Panc1 (cell line): ENCODE measurements at regions not wholly inside any gene's neighbourhood (a gene's known extent, or its start where the extent isn't known, plus 50 kb on each side); places are given as distances from the start of the nearest gene placed in this dataset.

Source experiments
- ATAC-seq: fragments of 200-7000 bp; cut with Tn5 transposase; 2 replicates; pipeline ENCODE4 v1.9.1; 2020; ENCODE audit warnings: mild to moderate bottlenecking, moderate library complexity
- BruUV-seq: library from RNA; stranded (reverse); fragments of 400-500 nt; replicated peaks from 2 replicates; lab custom pipeline; 2021; lab: Mats Ljungman, UMichigan
- CTCF ChIA-PET: fragments of 300-600 bp; sonication (Branson Sonifier 250); formaldehyde crosslinking; loops from one replicate; lab custom pipeline; 2022; ENCODE audit warnings: antibody characterized with exemption; lab: Charles Lee
- POLR2A ChIA-PET: fragments of 300-600 bp; sonication (Branson Sonifier 250); formaldehyde crosslinking; loops from one replicate; lab custom pipeline; 2022; ENCODE audit warnings: antibody characterized with exemption; lab: Charles Lee
- DNase-seq: peaks from one replicate; pipeline ENCODE4 v3.0.0-alpha.2; 2010; ENCODE audit warnings: low read depth, low spot score
- H3K27ac ChIP-seq: 2 replicates; pipeline ENCODE4 v1.5.1; 2011; ENCODE audit warnings: mild to moderate bottlenecking, low read length, inconsistent platforms
- H3K27me3 ChIP-seq: fragments of 200-500 bp; sonication (Bioruptor generic); 2 replicates; pipeline ENCODE4 v1.6.0; 2014; ENCODE audit warnings: low read length, inconsistent platforms; ENCODE audit not compliant: control insufficient read depth, insufficient read depth
- H3K36me3 ChIP-seq: fragments of 200-500 bp; sonication (Bioruptor generic); 2 replicates; pipeline ENCODE4 v1.5.1; 2014; ENCODE audit warnings: inconsistent platforms, mild to moderate bottlenecking, low read length, moderate library complexity; ENCODE audit not compliant: control insufficient read depth, insufficient read depth
- H3K4me1 ChIP-seq: 2 replicates; pipeline ENCODE4 v1.5.1; 2011; ENCODE audit warnings: inconsistent platforms, mild to moderate bottlenecking, low read length, moderate library complexity; ENCODE audit not compliant: control insufficient read depth, insufficient read depth
- H3K4me3 ChIP-seq, 2 experiments: 2 replicates each; pipeline ENCODE4 v1.5.1; 2011 to 2012; ENCODE audit warnings: low read depth in 2 of 2, low read length in 2 of 2, mild to moderate bottlenecking in 2 of 2, inconsistent platforms in 1 of 2, moderate library complexity in 1 of 2
- H3K9me3 ChIP-seq: fragments of 200-500 bp; sonication (Bioruptor generic); 2 replicates; pipeline ENCODE4 v1.5.1; 2014; ENCODE audit warnings: low read depth, mild to moderate bottlenecking, inconsistent platforms, low read length, moderate library complexity; ENCODE audit not compliant: control insufficient read depth, insufficient read depth
- POLR2AphosphoS5 ChIP-seq: IDR thresholded peaks from 2 replicates; pipeline ENCODE4 v1.6.1; 2012; ENCODE audit warnings: mild to moderate bottlenecking, low read depth, low read length, moderate library complexity
- REST ChIP-seq, 2 experiments: IDR thresholded peaks; 2 replicates each; pipeline ENCODE4 v1.6.1; 2011 to 2012; ENCODE audit warnings: low read depth in 2 of 2, control low read depth in 1 of 2, low read length in 1 of 2, mild to moderate bottlenecking in 1 of 2, moderate library complexity in 1 of 2; ENCODE audit not compliant: insufficient read depth in 1 of 2
- SIN3A ChIP-seq: IDR thresholded peaks from 2 replicates; pipeline ENCODE4 v1.6.1; 2012; ENCODE audit warnings: low read depth, mild to moderate bottlenecking, low read length, moderate library complexity, borderline replicate concordance; ENCODE audit not compliant: insufficient read depth
- TCF7L2 ChIP-seq: IDR thresholded peaks from 2 replicates; pipeline ENCODE4 v1.6.1; 2011; ENCODE audit warnings: mild to moderate bottlenecking, low read depth, low read length, inconsistent platforms
- in situ Hi-C: cut with HindIII; loops from 2 replicates; pipeline ENCODE4 v1.10.0; 2016; ENCODE audit warnings: low sequenced_read_pairs, low pct_unique_long_range_greater_than_20kb
- intact Hi-C: fragments of 100-400 bp; cut with micrococcal nuclease; formaldehyde crosslinking; loops from one replicate; pipeline ENCODE4 v1.10.0; 2022; ENCODE audit not compliant: unreplicated experiment
- TF ChIP-seq, protein P1 (sequence below): fragments of 450-650 bp; IDR thresholded peaks from 2 replicates; pipeline ENCODE4 v1.5.1; 2017; ENCODE audit warnings: mild to moderate bottlenecking

DNA sequence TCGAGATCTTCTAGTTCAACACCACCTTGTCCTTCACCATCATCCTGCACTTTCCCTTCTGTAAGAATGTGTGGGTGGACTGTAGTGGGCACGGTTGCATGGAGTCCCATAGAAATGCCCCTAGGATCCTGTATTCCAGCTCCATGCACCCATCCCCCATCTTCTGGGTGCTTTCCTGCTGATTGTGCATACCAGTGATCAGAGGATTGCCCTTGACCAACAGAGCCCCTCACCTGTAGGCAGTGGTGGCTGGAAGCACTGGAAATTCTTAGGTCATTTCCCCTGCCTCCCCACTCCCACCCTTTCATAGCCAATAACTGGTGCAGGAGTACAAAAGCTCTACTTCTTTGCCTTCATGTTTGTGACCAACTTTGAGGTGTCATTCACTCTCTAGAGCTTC, 213.4 kb upstream of the ARSJ start:
- in situ Hi-C loops (no loop called here), intact Hi-C loops (no loop called here)
- POLR2A ChIA-PET, result no interaction called here
- DNase-seq (no peak), ATAC-seq (no peak)
- H3K27me3 ChIP-seq, result no peaks in the 10 kb centered on the region
- CTCF ChIA-PET, result no interaction called here
- H3K9me3 ChIP-seq, result no peaks in the 10 kb centered on the region
- H3K27ac ChIP-seq, result no peak overlapping the region
- H3K4me1 ChIP-seq, result no peaks in the 10 kb centered on the region
- no peak overlapping the region for H3K4me3 ChIP-seq
- H3K36me3 ChIP-seq, result no peaks in the 10 kb centered on the region
- TF ChIP-seq POLR2AphosphoS5 (no peak), SIN3A (no peak), TCF7L2 (no peak), REST (IDR thresholded peaks at IDR 0.05; ENCODE audit: insufficient read depth in 1 of 2, low read depth in 2 of 2, low read length in 1 of 2) (no peak)
- TF ChIP-seq, protein P1, sequence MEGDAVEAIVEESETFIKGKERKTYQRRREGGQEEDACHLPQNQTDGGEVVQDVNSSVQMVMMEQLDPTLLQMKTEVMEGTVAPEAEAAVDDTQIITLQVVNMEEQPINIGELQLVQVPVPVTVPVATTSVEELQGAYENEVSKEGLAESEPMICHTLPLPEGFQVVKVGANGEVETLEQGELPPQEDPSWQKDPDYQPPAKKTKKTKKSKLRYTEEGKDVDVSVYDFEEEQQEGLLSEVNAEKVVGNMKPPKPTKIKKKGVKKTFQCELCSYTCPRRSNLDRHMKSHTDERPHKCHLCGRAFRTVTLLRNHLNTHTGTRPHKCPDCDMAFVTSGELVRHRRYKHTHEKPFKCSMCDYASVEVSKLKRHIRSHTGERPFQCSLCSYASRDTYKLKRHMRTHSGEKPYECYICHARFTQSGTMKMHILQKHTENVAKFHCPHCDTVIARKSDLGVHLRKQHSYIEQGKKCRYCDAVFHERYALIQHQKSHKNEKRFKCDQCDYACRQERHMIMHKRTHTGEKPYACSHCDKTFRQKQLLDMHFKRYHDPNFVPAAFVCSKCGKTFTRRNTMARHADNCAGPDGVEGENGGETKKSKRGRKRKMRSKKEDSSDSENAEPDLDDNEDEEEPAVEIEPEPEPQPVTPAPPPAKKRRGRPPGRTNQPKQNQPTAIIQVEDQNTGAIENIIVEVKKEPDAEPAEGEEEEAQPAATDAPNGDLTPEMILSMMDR, result no peak
- BruUV-seq, result no TSS peak

DNA sequence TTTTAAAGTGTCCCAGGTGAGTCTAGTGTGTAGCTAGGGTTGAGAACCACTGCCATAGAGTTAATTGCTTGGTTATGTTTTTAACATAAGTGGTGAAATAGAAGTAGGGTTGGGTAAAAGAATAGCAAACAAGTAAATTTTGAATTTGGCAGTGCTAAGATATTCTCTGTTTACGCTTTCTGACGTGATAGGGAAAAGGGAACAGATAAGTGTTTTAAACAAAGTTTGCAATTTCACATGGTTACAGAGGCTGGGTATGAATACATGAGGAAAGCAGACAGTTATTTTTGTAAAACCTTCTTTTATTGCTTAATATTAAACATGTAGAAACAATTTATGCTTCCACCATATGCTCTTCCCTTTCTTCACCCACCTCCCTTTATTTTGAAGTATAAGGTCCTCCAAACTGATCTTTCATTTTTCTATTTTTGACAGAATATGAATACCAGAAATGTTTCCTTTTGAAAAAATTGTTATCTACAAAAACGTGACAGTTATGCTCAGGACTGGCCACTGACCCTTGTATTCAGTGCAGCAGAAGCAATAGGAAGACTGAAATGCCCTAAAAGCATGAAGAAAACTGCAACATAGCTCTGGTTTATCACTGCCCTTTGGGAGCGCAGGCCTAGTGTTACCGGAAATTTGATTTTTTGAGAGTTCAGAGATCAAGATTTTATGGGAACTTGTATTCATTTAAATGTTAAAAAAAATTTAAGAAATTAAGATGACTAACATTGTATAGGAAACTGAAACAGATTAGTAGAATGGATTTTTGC, 214.4 kb upstream of the ARSJ start:
- Histone ChIP-seq H3K36me3 (no peaks in the 10 kb centered on the region), H3K27ac (no peak overlapping the region), H3K4me1 (no peaks in the 10 kb centered on the region), H3K9me3 (no peaks in the 10 kb centered on the region), H3K27me3 (no peaks in the 10 kb centered on the region), H3K4me3 (no peak overlapping the region)
- ChIA-PET POLR2A (no interaction called here), CTCF (no interaction called here)
- intact Hi-C loops (no loop called here), in situ Hi-C loops (no loop called here)
- no peak for DNase-seq
- TF ChIP-seq POLR2AphosphoS5, result no peak
- no peak for TF ChIP-seq TCF7L2
- TF ChIP-seq REST (IDR thresholded peaks at IDR 0.05; ENCODE audit: insufficient read depth in 1 of 2, low read depth in 2 of 2, low read length in 1 of 2), result no peak
- no TSS peak for BruUV-seq
- no peak for ATAC-seq
